ENCODE measurements at regions not wholly inside any gene's neighbourhood (a gene's known extent, or its start where the extent isn't known, plus 50 kb on each side); places are given as distances from the start of the nearest gene placed in this dataset.

GRCh38 chr3:3499987-3500386 lies 299.2 kb upstream of the LRRN1 start:
- H3K9me3 ChIP-seq: no peaks in the 10 kb centered on the region
- H3K4me1 ChIP-seq: no peaks in the 10 kb centered on the region
- intact Hi-C loops (cut with DNase I; ENCODE audit: low total_unique reads) (no loop called here), in situ Hi-C loops (cut with MboI; ENCODE audit: low pct_ligation_motif_present in 1 of 4, low pct_unique_long_range_greater_than_20kb in 1 of 4, low sequenced_read_pairs in 3 of 4) (no loop called here)
- no peaks in the 10 kb centered on the region for H3K27me3 ChIP-seq
- WGBS, 2 donors (ENCODE audit: low coverage in 1 of 2): 77 to 86% methylated on average over 6 of the region's 6 CpGs
- H3K27ac ChIP-seq: no peak overlapping the region
- DNase-seq: no peak
- no peak overlapping the region for H3K4me3 ChIP-seq
- TF ChIP-seq, protein P1, sequence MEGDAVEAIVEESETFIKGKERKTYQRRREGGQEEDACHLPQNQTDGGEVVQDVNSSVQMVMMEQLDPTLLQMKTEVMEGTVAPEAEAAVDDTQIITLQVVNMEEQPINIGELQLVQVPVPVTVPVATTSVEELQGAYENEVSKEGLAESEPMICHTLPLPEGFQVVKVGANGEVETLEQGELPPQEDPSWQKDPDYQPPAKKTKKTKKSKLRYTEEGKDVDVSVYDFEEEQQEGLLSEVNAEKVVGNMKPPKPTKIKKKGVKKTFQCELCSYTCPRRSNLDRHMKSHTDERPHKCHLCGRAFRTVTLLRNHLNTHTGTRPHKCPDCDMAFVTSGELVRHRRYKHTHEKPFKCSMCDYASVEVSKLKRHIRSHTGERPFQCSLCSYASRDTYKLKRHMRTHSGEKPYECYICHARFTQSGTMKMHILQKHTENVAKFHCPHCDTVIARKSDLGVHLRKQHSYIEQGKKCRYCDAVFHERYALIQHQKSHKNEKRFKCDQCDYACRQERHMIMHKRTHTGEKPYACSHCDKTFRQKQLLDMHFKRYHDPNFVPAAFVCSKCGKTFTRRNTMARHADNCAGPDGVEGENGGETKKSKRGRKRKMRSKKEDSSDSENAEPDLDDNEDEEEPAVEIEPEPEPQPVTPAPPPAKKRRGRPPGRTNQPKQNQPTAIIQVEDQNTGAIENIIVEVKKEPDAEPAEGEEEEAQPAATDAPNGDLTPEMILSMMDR (IDR thresholded peaks at IDR 0.05): no peak
- no peak for TF ChIP-seq EP300 (IDR thresholded peaks at IDR 0.05; ENCODE audit: low read depth)
- no peak for TF ChIP-seq POLR2AphosphoS5 (IDR thresholded peaks at IDR 0.05)
- no peak for TF ChIP-seq POLR2A (IDR thresholded peaks at IDR 0.05)
- no peaks in the 10 kb centered on the region for H3K36me3 ChIP-seq

GRCh38 chr3:3499012-3499562 lies 300.1 kb upstream of the LRRN1 start:
- WGBS, 2 donors (ENCODE audit: low coverage in 1 of 2): 90% methylated on average over 1 of the region's 1 CpG; no CpG with 5 or more reads in 1 of the 2 donors
- H3K27ac ChIP-seq: no peak overlapping the region
- no peak overlapping the region for H3K4me3 ChIP-seq
- intact Hi-C loops (cut with DNase I; ENCODE audit: low total_unique reads) (no loop called here), in situ Hi-C loops (cut with MboI; ENCODE audit: low pct_ligation_motif_present in 1 of 4, low pct_unique_long_range_greater_than_20kb in 1 of 4, low sequenced_read_pairs in 3 of 4) (no loop called here)
- H3K36me3 ChIP-seq: no peaks in the 10 kb centered on the region
- no peaks in the 10 kb centered on the region for H3K4me1 ChIP-seq
- TF ChIP-seq EP300 (IDR thresholded peaks at IDR 0.05; ENCODE audit: low read depth) (no peak), POLR2AphosphoS5 (IDR thresholded peaks at IDR 0.05) (no peak), POLR2A (IDR thresholded peaks at IDR 0.05) (no peak)
- TF ChIP-seq, protein P1 (IDR thresholded peaks at IDR 0.05): no peak
- no peaks in the 10 kb centered on the region for H3K9me3 ChIP-seq
- no peak for DNase-seq
- no peaks in the 10 kb centered on the region for H3K27me3 ChIP-seq

GRCh38 chr3:3495611-3496010 lies 303.6 kb upstream of the LRRN1 start:
- no peaks in the 10 kb centered on the region for H3K36me3 ChIP-seq
- TF ChIP-seq POLR2AphosphoS5 (IDR thresholded peaks at IDR 0.05) (no peak), POLR2A (IDR thresholded peaks at IDR 0.05) (no peak), EP300 (IDR thresholded peaks at IDR 0.05; ENCODE audit: low read depth) (no peak)
- TF ChIP-seq, protein P1 (IDR thresholded peaks at IDR 0.05): no peak
- H3K4me3 ChIP-seq: no peak overlapping the region
- no peak for DNase-seq
- H3K4me1 ChIP-seq: no peaks in the 10 kb centered on the region
- intact Hi-C loops (cut with DNase I; ENCODE audit: low total_unique reads) (no loop called here), in situ Hi-C loops (cut with MboI; ENCODE audit: low pct_ligation_motif_present in 1 of 4, low pct_unique_long_range_greater_than_20kb in 1 of 4, low sequenced_read_pairs in 3 of 4) (no loop called here)
- no peaks in the 10 kb centered on the region for H3K27me3 ChIP-seq
- H3K9me3 ChIP-seq: peaks cover 2 to 3% of the 10 kb centered on the region in 2 donors
- no peak overlapping the region for H3K27ac ChIP-seq

GRCh38 chr3:3476669-3477068 lies 297.2 kb upstream of the CRBN start:
- WGBS, 2 donors (ENCODE audit: low coverage in 1 of 2): 79 to 90% methylated on average over 2 of the region's 2 CpGs

More at GRCh38 chr3:3476669-3477068, 297.2 kb upstream of the CRBN start:
- H3K36me3 ChIP-seq: no peaks in the 10 kb centered on the region
- H3K27me3 ChIP-seq: no peaks in the 10 kb centered on the region
- no peak overlapping the region for H3K27ac ChIP-seq
- no peak overlapping the region for H3K4me3 ChIP-seq
- TF ChIP-seq, protein P1 (IDR thresholded peaks at IDR 0.05): no peak
- TF ChIP-seq POLR2AphosphoS5 (IDR thresholded peaks at IDR 0.05) (no peak), EP300 (IDR thresholded peaks at IDR 0.05; ENCODE audit: low read depth) (no peak), POLR2A (IDR thresholded peaks at IDR 0.05) (no peak)
- in situ Hi-C loops (cut with MboI; ENCODE audit: low pct_ligation_motif_present in 1 of 4, low pct_unique_long_range_greater_than_20kb in 1 of 4, low sequenced_read_pairs in 3 of 4): no loop called here
- H3K4me1 ChIP-seq: no peaks in the 10 kb centered on the region
- intact Hi-C loops (cut with DNase I; ENCODE audit: low total_unique reads): no loop called here
- no peak for DNase-seq
- H3K9me3 ChIP-seq: no peaks in the 10 kb centered on the region

Measured in transverse colon (tissue), 4 donors.